AG08395 (cell line): ENCODE measurements at regions not wholly inside any gene's neighbourhood (a gene's known extent, or its start where the extent isn't known, plus 50 kb on each side); places are given as distances from the start of the nearest gene placed in this dataset.

ENCODE experiments used
- DNase-seq: peaks from one replicate; pipeline ENCODE4 v3.0.0; 2012; ENCODE audit warnings: mixed read lengths, low spot score

GRCh38 chr1:72649211-72649888 is 367.0 kb upstream of the NEGR1 start:
- no peak for DNase-seq

GRCh38 chr1:72648465-72648864 is 366.1 kb upstream of the NEGR1 start:
- DNase-seq: no peak

- no peak for DNase-seq
Measured at GRCh38 chr1:72643142-72643541, 360.8 kb upstream of the NEGR1 start.

- no peak for DNase-seq
Measured at GRCh38 chr1:72637593-72637992, 355.3 kb upstream of the NEGR1 start.

GRCh38 chr1:72636631-72637030 is 354.3 kb upstream of the NEGR1 start:
- DNase-seq: no peak

GRCh38 chr1:72635719-72636118 is 353.4 kb upstream of the NEGR1 start:
- no peak for DNase-seq

- no peak for DNase-seq
Measured at GRCh38 chr1:72634946-72635345, 352.6 kb upstream of the NEGR1 start.

- DNase-seq: no peak
Measured at GRCh38 chr1:72631449-72631848, 349.1 kb upstream of the NEGR1 start.

- peak; percentile 35 for DNase-seq
Measured at GRCh38 chr1:72623299-72623708, 341.0 kb upstream of the NEGR1 start.

GRCh38 chr1:72620453-72620852 is 338.1 kb upstream of the NEGR1 start:
- DNase-seq: no peak

- no peak for DNase-seq
Measured at GRCh38 chr1:72606216-72606810, 324.0 kb upstream of the NEGR1 start.

GRCh38 chr1:72601035-72601674 is 318.8 kb upstream of the NEGR1 start:
- no peak for DNase-seq

GRCh38 chr1:72586023-72586685 is 303.8 kb upstream of the NEGR1 start:
- DNase-seq: no peak

GRCh38 chr1:72579629-72580028 is 297.3 kb upstream of the NEGR1 start:
- no peak for DNase-seq

GRCh38 chr1:72570815-72571214 is 288.5 kb upstream of the NEGR1 start:
- no peak for DNase-seq

GRCh38 chr1:72568113-72568512 is 285.8 kb upstream of the NEGR1 start:
- no peak for DNase-seq

GRCh38 chr1:72567521-72567920 is 285.2 kb upstream of the NEGR1 start:
- no peak for DNase-seq

GRCh38 chr1:72564749-72565148 is 282.4 kb upstream of the NEGR1 start:
- DNase-seq: no peak

GRCh38 chr1:72557446-72558049 is 275.2 kb upstream of the NEGR1 start:
- DNase-seq: peak; percentile 7

GRCh38 chr1:72547412-72547811 is 265.1 kb upstream of the NEGR1 start:
- DNase-seq: no peak

- DNase-seq: no peak
Measured at GRCh38 chr1:72540674-72541073, 258.3 kb upstream of the NEGR1 start.

GRCh38 chr1:72535470-72535869 is 253.1 kb upstream of the NEGR1 start:
- no peak for DNase-seq

- no peak for DNase-seq
Measured at GRCh38 chr1:72530646-72531045, 248.3 kb upstream of the NEGR1 start.
